ENCODE measurements at regions not wholly inside any gene's neighbourhood (a gene's known extent, or its start where the extent isn't known, plus 50 kb on each side); places are given as distances from the start of the nearest gene placed in this dataset.

- no peak for TF ChIP-seq FOXA1 (IDR thresholded peaks at IDR 0.05)
- no peak for TF ChIP-seq NR2F2 (IDR thresholded peaks at IDR 0.05)
- TF ChIP-seq EGR1 (IDR thresholded peaks at IDR 0.05; ENCODE audit: low read depth in 2 of 2), result no peak
- no peak for TF ChIP-seq YY1 (IDR thresholded peaks at IDR 0.05)
- TF ChIP-seq HNF4G (IDR thresholded peaks at IDR 0.05), result no peak
- TF ChIP-seq, protein P1, sequence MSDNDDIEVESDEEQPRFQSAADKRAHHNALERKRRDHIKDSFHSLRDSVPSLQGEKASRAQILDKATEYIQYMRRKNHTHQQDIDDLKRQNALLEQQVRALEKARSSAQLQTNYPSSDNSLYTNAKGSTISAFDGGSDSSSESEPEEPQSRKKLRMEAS (IDR thresholded peaks at IDR 0.05), result no peak
- no peak for TF ChIP-seq ATF3 (IDR thresholded peaks at IDR 0.05)
- no peak for TF ChIP-seq SP1 (IDR thresholded peaks at IDR 0.05)
- no peak for TF ChIP-seq TAF1 (conservative IDR thresholded peaks at IDR 0.05)
- no peak for TF ChIP-seq RXRA (IDR thresholded peaks at IDR 0.05)
These were observed 379.6 kb upstream of the PDZRN3 start (continued) for GRCh38 chr3:74004386-74004785.

- no peak for DNase-seq (ENCODE audit: low spot score)
- Histone ChIP-seq H3K27me3 (ENCODE audit: control insufficient read depth in 4 of 4, insufficient read depth in 4 of 4, low read length in 3 of 4) (no peaks in the 10 kb centered on the region), H3K4me1 (ENCODE audit: control insufficient read depth in 4 of 4, insufficient read depth in 4 of 4, low read length in 3 of 4) (no peaks in the 10 kb centered on the region), H3K9me3 (ENCODE audit: control insufficient read depth in 4 of 4, low read length in 3 of 4) (no peaks in the 10 kb centered on the region), H3K9ac (ENCODE audit: low read depth in 1 of 2, low read length in 2 of 2) (no peak overlapping the region), H3K27ac (ENCODE audit: low read depth in 1 of 2, low read length in 2 of 2) (no peak overlapping the region), H3K4me3 (ENCODE audit: low read depth in 1 of 3, low read length in 3 of 3) (no peak overlapping the region), H3K36me3 (ENCODE audit: control insufficient read depth in 4 of 4, insufficient read depth in 3 of 4, low read depth in 1 of 4, low read length in 3 of 4) (no peaks in the 10 kb centered on the region)
- WGBS, result 80% methylated on average over 5 of the region's 5 CpGs
- no peak for TF ChIP-seq JUND (IDR thresholded peaks at IDR 0.05)
- TF ChIP-seq FOXA1 (IDR thresholded peaks at IDR 0.05), result no peak
- no peak for TF ChIP-seq YY1 (IDR thresholded peaks at IDR 0.05)
- TF ChIP-seq, protein P1 (IDR thresholded peaks at IDR 0.05), result no peak
- no peak for TF ChIP-seq HNF4A (conservative IDR thresholded peaks at IDR 0.05)
- TF ChIP-seq HNF4G (IDR thresholded peaks at IDR 0.05), result no peak
- no peak for TF ChIP-seq RAD21 (IDR thresholded peaks at IDR 0.05)
These were observed 379.0 kb upstream of the PDZRN3 start for GRCh38 chr3:74003734-74004133.

- Histone ChIP-seq H3K9ac (ENCODE audit: low read depth in 1 of 2, low read length in 2 of 2) (no peak overlapping the region), H3K9me3 (ENCODE audit: control insufficient read depth in 4 of 4, low read length in 3 of 4) (no peaks in the 10 kb centered on the region), H3K36me3 (ENCODE audit: control insufficient read depth in 4 of 4, insufficient read depth in 3 of 4, low read depth in 1 of 4, low read length in 3 of 4) (no peaks in the 10 kb centered on the region), H3K27ac (ENCODE audit: low read depth in 1 of 2, low read length in 2 of 2) (no peak overlapping the region), H3K27me3 (ENCODE audit: control insufficient read depth in 4 of 4, insufficient read depth in 4 of 4, low read length in 3 of 4) (no peaks in the 10 kb centered on the region), H3K4me3 (ENCODE audit: low read depth in 1 of 3, low read length in 3 of 3) (no peak overlapping the region), H3K4me1 (ENCODE audit: control insufficient read depth in 4 of 4, insufficient read depth in 4 of 4, low read length in 3 of 4) (no peaks in the 10 kb centered on the region)
- 62% methylated on average over 2 of the region's 2 CpGs for WGBS
- no peak for DNase-seq (ENCODE audit: low spot score)
- TF ChIP-seq FOXA1 (IDR thresholded peaks at IDR 0.05) (no peak), RXRA (IDR thresholded peaks at IDR 0.05) (no peak), TAF1 (conservative IDR thresholded peaks at IDR 0.05) (no peak), GABPA (IDR thresholded peaks at IDR 0.05 in 1 of 2, conservative IDR thresholded peaks at IDR 0.05 in 1 of 2) (no peak), SP1 (IDR thresholded peaks at IDR 0.05) (no peak)
- TF ChIP-seq, protein P1 (IDR thresholded peaks at IDR 0.05), result no peak
These were observed 376.7 kb upstream of the PDZRN3 start for GRCh38 chr3:74001436-74001835.

- Histone ChIP-seq H3K27me3 (ENCODE audit: control insufficient read depth in 4 of 4, insufficient read depth in 4 of 4, low read length in 3 of 4) (no peaks in the 10 kb centered on the region), H3K4me3 (ENCODE audit: low read depth in 1 of 3, low read length in 3 of 3) (no peak overlapping the region), H3K9me3 (ENCODE audit: control insufficient read depth in 4 of 4, low read length in 3 of 4) (no peaks in the 10 kb centered on the region), H3K27ac (ENCODE audit: low read depth in 1 of 2, low read length in 2 of 2) (no peak overlapping the region), H3K9ac (ENCODE audit: low read depth in 1 of 2, low read length in 2 of 2) (no peak overlapping the region), H3K4me1 (ENCODE audit: control insufficient read depth in 4 of 4, insufficient read depth in 4 of 4, low read length in 3 of 4) (no peaks in the 10 kb centered on the region), H3K36me3 (ENCODE audit: control insufficient read depth in 4 of 4, insufficient read depth in 3 of 4, low read depth in 1 of 4, low read length in 3 of 4) (no peaks in the 10 kb centered on the region)
- TF ChIP-seq, protein P2, sequence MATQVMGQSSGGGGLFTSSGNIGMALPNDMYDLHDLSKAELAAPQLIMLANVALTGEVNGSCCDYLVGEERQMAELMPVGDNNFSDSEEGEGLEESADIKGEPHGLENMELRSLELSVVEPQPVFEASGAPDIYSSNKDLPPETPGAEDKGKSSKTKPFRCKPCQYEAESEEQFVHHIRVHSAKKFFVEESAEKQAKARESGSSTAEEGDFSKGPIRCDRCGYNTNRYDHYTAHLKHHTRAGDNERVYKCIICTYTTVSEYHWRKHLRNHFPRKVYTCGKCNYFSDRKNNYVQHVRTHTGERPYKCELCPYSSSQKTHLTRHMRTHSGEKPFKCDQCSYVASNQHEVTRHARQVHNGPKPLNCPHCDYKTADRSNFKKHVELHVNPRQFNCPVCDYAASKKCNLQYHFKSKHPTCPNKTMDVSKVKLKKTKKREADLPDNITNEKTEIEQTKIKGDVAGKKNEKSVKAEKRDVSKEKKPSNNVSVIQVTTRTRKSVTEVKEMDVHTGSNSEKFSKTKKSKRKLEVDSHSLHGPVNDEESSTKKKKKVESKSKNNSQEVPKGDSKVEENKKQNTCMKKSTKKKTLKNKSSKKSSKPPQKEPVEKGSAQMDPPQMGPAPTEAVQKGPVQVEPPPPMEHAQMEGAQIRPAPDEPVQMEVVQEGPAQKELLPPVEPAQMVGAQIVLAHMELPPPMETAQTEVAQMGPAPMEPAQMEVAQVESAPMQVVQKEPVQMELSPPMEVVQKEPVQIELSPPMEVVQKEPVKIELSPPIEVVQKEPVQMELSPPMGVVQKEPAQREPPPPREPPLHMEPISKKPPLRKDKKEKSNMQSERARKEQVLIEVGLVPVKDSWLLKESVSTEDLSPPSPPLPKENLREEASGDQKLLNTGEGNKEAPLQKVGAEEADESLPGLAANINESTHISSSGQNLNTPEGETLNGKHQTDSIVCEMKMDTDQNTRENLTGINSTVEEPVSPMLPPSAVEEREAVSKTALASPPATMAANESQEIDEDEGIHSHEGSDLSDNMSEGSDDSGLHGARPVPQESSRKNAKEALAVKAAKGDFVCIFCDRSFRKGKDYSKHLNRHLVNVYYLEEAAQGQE (IDR thresholded peaks at IDR 0.05), result no peak
- no peak for TF ChIP-seq TAF1 (conservative IDR thresholded peaks at IDR 0.05)
- no peak for TF ChIP-seq FOXA2 (IDR thresholded peaks at IDR 0.05)
- TF ChIP-seq FOXA1 (IDR thresholded peaks at IDR 0.05), result no peak
- TF ChIP-seq, protein P1 (IDR thresholded peaks at IDR 0.05), result no peak
- TF ChIP-seq RXRA (IDR thresholded peaks at IDR 0.05), result no peak
- TF ChIP-seq ATF3 (IDR thresholded peaks at IDR 0.05), result no peak
- TF ChIP-seq JUND (IDR thresholded peaks at IDR 0.05), result no peak
- no peak for TF ChIP-seq HNF4G (IDR thresholded peaks at IDR 0.05)
- TF ChIP-seq ZBTB33 (IDR thresholded peaks at IDR 0.05), result no peak
- no peak for TF ChIP-seq NR2F2 (IDR thresholded peaks at IDR 0.05)
- no peak for TF ChIP-seq RAD21 (IDR thresholded peaks at IDR 0.05)
- no peak for TF ChIP-seq EGR1 (IDR thresholded peaks at IDR 0.05; ENCODE audit: low read depth in 2 of 2)
- TF ChIP-seq YY1 (IDR thresholded peaks at IDR 0.05), result no peak
- no peak for TF ChIP-seq SP1 (IDR thresholded peaks at IDR 0.05)
- WGBS, result 76% methylated on average over 1 of the region's 1 CpG
- no peak for DNase-seq (ENCODE audit: low spot score)
These were observed 376.0 kb upstream of the PDZRN3 start for GRCh38 chr3:74000725-74001124.
